GM12878 (cell line): ENCODE measurements at regions not wholly inside any gene's neighbourhood (a gene's known extent, or its start where the extent isn't known, plus 50 kb on each side); places are given as distances from the start of the nearest gene placed in this dataset.

Source experiments
- ATAC-seq: fragments of 200-7000 bp; cut with Tn5 transposase; 3 replicates; pipeline ENCODE4 v1.9.1; 2020; ENCODE audit warnings: mild to moderate bottlenecking, moderate library complexity
- BruUV-seq: library from RNA; stranded (reverse); fragments of 400-500 nt; replicated peaks from 2 replicates; lab custom pipeline; 2021; lab: Mats Ljungman, UMichigan
- CTCF ChIA-PET: fragments of 300-600 bp; sonication (Branson Sonifier 250); formaldehyde crosslinking; extraction: SDS; loops from one replicate; lab custom pipeline; 2021; ENCODE audit warnings: inconsistent platforms; lab: Yijun Ruan, JAX
- POLR2A ChIA-PET: fragments of 350-600 bp; formaldehyde crosslinking; extraction: SDS; loops from one replicate; lab custom pipeline; 2021; ENCODE audit warnings: inconsistent platforms; lab: Charles Lee
- RAD21 ChIA-PET: fragments of 300-600 bp; sonication (Branson Sonifier 250); formaldehyde crosslinking; loops from one replicate; lab custom pipeline; 2023; ENCODE audit warnings: antibody characterized with exemption; ENCODE audit not compliant: unreplicated experiment; lab: Charles Lee
- SMC1A ChIA-PET: fragments of 300-600 bp; sonication (Branson Sonifier 250); formaldehyde crosslinking; loops from one replicate; lab custom pipeline; 2023; ENCODE audit not compliant: unreplicated experiment, uncharacterized antibody; lab: Charles Lee
- DNase-seq: peaks from one replicate; pipeline ENCODE4 v3.0.0-alpha.2; 2011; ENCODE audit warnings: low read depth, low spot score
- FAIRE-seq: peaks from 3 replicates; lab custom pipeline; 2011; peaks lifted over from hg19 to GRCh38; lab: Jason Lieb, UNC
- H2AFZ ChIP-seq: 2 replicates; pipeline ENCODE4 v1.6.0; 2011; ENCODE audit warnings: low read depth, low read length, control low read depth; ENCODE audit not compliant: control insufficient read depth
- H3K27ac ChIP-seq: 2 replicates; pipeline ENCODE4 v1.5.1; 2011; ENCODE audit warnings: control low read depth; ENCODE audit not compliant: control insufficient read depth, insufficient read depth
- H3K27me3 ChIP-seq, 2 experiments: replicated peaks in 1 of 2; 2 replicates each; pipeline versions ENCODE4 v1.6.0 to v1.6.1; 2011; ENCODE audit warnings: low read length in 1 of 2; ENCODE audit not compliant: control insufficient read depth in 2 of 2, insufficient read depth in 2 of 2
- H3K36me3 ChIP-seq, 2 experiments: 2 replicates each; pipeline ENCODE4 v1.5.1; 2011; ENCODE audit warnings: low read length in 1 of 2; ENCODE audit not compliant: control insufficient read depth in 2 of 2, insufficient read depth in 2 of 2
- H3K4me1 ChIP-seq: 2 replicates; pipeline ENCODE4 v1.6.1; 2011; ENCODE audit warnings: mild to moderate bottlenecking, low read length, moderate library complexity, mixed read lengths; ENCODE audit not compliant: control insufficient read depth, insufficient read depth
- H3K4me2 ChIP-seq: 2 replicates; pipeline ENCODE4 v1.6.0; 2011; ENCODE audit warnings: control low read depth; ENCODE audit not compliant: control insufficient read depth, insufficient read depth
- H3K4me3 ChIP-seq: fragments of 200-600 bp; sonication (generic); 2 replicates; pipeline ENCODE4 v1.5.1; 2016
- H3K79me2 ChIP-seq: 2 replicates; pipeline ENCODE4 v1.6.0; 2011; ENCODE audit warnings: low read length; ENCODE audit not compliant: control insufficient read depth, insufficient read depth
- H3K9ac ChIP-seq: 2 replicates; pipeline ENCODE4 v1.8.0; 2011; ENCODE audit warnings: low read length, control low read depth, mixed read lengths; ENCODE audit not compliant: control insufficient read depth, insufficient read depth
- H3K9me3 ChIP-seq: replicated peaks from 3 replicates; pipeline ENCODE4 v1.5.1; 2011; ENCODE audit warnings: mild to moderate bottlenecking, low read length; ENCODE audit not compliant: control insufficient read depth, insufficient read depth
- H4K20me1 ChIP-seq: 2 replicates; pipeline ENCODE4 v1.6.0; 2011; ENCODE audit not compliant: control insufficient read depth, insufficient read depth
- CHD2 ChIP-seq: IDR thresholded peaks from 2 replicates; pipeline ENCODE4 v1.6.1; 2011; ENCODE audit warnings: low read depth, low read length, improper control_type of control experiment, borderline replicate concordance
- HDAC6 ChIP-seq: fragments of 200-600 bp; sonication (generic); IDR thresholded peaks from one replicate; pipeline ENCODE4 v1.8.0; 2017; ENCODE audit warnings: antibody characterized with exemption; ENCODE audit not compliant: unreplicated experiment
- MTA3 ChIP-seq: IDR thresholded peaks from 2 replicates; pipeline ENCODE4 v1.6.1; 2012; ENCODE audit warnings: low read length, inconsistent platforms, borderline replicate concordance
- NRF1 ChIP-seq: conservative IDR thresholded peaks from 2 replicates; pipeline ENCODE4 v1.6.1; 2011; ENCODE audit warnings: mild to moderate bottlenecking, low read depth, low read length, improper control_type of control experiment
- POLR2A ChIP-seq: IDR thresholded peaks from 2 replicates; pipeline ENCODE4 v1.6.1; 2011; ENCODE audit warnings: low read depth, mild to moderate bottlenecking, low read length
- RFX5 ChIP-seq: IDR thresholded peaks from 2 replicates; pipeline ENCODE4 v1.6.1; 2011; ENCODE audit warnings: low read depth, low read length, improper control_type of control experiment
- SP1 ChIP-seq: IDR thresholded peaks from one replicate; pipeline ENCODE4 v1.6.1; 2011; ENCODE audit warnings: low read depth, low read length
- SREBF1 ChIP-seq: IDR thresholded peaks from 2 replicates; pipeline ENCODE4 v1.6.1; 2012; ENCODE audit warnings: mild to moderate bottlenecking, low read length
- SUPT20H ChIP-seq: IDR thresholded peaks from 2 replicates; pipeline ENCODE4 v1.6.1; 2011; ENCODE audit warnings: low read depth, mild to moderate bottlenecking, low read length, moderate library complexity, borderline replicate concordance; ENCODE audit not compliant: control insufficient read depth
- WGBS: methylation state at CpG from one replicate; pipeline ENCODE4 v1.1.6; 2016; ENCODE audit warnings: low lambda C conversion rate; ENCODE audit not compliant: insufficient replicate concordance, insufficient coverage; ENCODE audit errors: missing lambda C conversion rate; 5-methylcytosine and 5-hydroxymethylcytosine counted together
- in situ Hi-C: fragments of 300-500 bp; cut with MboI; formaldehyde crosslinking; loops from 9 replicates; pipeline ENCODE4 v1.14.3; 2018; ENCODE audit warnings: mixed read lengths
- intact Hi-C: fragments of 100-400 bp; cut with micrococcal nuclease; formaldehyde crosslinking; loops from one replicate; pipeline ENCODE4 v1.14.2; 2022; ENCODE audit not compliant: unreplicated experiment
- TF ChIP-seq, protein P1 (sequence below): fragments of 450-650 bp; IDR thresholded peaks from 2 replicates; pipeline ENCODE4 v1.6.1; 2016; ENCODE audit warnings: mild to moderate bottlenecking

DNA sequence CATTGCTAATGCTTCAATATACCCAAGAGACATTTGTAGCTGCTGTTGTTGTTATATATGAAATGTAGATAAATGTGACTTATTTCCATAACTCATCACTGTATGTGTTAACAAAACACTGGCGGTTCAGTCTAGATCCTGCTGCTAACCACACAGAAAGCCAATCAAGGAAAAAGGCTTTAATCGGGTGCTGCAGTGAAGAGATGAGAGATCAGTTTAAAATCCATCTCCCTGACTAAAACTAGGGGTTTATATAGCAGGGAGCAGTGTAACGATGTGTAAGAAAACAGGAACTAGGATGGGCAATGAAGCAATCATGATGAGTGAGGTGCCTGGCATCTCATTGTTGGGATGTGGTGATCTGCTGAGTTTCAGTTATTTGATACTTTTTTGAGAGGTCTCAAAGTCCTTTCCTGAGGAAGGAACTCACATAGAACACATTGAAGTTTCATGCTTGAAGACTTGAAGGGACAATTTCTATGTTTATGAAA lies 677.7 kb upstream of the CDH7 start:
- BruUV-seq, result no TSS peak
- DNase-seq (no peak), FAIRE-seq (no peak), ATAC-seq (no peak)
- no peak for TF ChIP-seq POLR2A
- TF ChIP-seq, protein P1, sequence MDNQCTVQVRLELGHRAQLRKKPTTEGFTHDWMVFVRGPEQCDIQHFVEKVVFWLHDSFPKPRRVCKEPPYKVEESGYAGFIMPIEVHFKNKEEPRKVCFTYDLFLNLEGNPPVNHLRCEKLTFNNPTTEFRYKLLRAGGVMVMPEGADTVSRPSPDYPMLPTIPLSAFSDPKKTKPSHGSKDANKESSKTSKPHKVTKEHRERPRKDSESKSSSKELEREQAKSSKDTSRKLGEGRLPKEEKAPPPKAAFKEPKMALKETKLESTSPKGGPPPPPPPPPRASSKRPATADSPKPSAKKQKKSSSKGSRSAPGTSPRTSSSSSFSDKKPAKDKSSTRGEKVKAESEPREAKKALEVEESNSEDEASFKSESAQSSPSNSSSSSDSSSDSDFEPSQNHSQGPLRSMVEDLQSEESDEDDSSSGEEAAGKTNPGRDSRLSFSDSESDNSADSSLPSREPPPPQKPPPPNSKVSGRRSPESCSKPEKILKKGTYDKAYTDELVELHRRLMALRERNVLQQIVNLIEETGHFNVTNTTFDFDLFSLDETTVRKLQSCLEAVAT, result no peak
- TF ChIP-seq SP1, result no peak
- TF ChIP-seq SUPT20H, result no peak
- no peak for TF ChIP-seq MTA3
- TF ChIP-seq NRF1, result no peak
- no peak for TF ChIP-seq RFX5
- no peak for TF ChIP-seq HDAC6
- TF ChIP-seq CHD2, result no peak
- TF ChIP-seq SREBF1, result no peak
- H3K9me3 ChIP-seq, result no peaks in the 10 kb centered on the region
- H3K4me3 ChIP-seq, result no peak overlapping the region
- no peak overlapping the region for H3K27ac ChIP-seq
- ChIA-PET RAD21 (no interaction called here), POLR2A (no interaction called here), SMC1A (no interaction called here), CTCF (no interaction called here)
- H3K4me2 ChIP-seq, result no peak overlapping the region
- in situ Hi-C loops (no loop called here), intact Hi-C loops (no loop called here)
- no peaks in the 10 kb centered on the region for H3K36me3 ChIP-seq
- H2AFZ ChIP-seq, result no peak overlapping the region
- H3K4me1 ChIP-seq, result no peaks in the 10 kb centered on the region
- no peak overlapping the region for H3K9ac ChIP-seq
- H4K20me1 ChIP-seq, result no peaks in the 10 kb centered on the region
- H3K79me2 ChIP-seq, result no peaks in the 10 kb centered on the region
- no peaks in the 10 kb centered on the region for H3K27me3 ChIP-seq
- 24% methylated on average over 3 of the region's 3 CpGs for WGBS
